Left hindlimb (tissue), 1 donor: ENCODE measurements at regions not wholly inside any gene's neighbourhood (a gene's known extent, or its start where the extent isn't known, plus 50 kb on each side); places are given as distances from the start of the nearest gene placed in this dataset.

Experiments used
- DNase-seq: peaks from one replicate; pipeline ENCODE4 v3.0.0-alpha.2; 2018

GRCh38 chr15:39363761-39364586 is 216.9 kb upstream of the THBS1 start:
- no peak for DNase-seq

GRCh38 chr15:39364721-39365120 is 216.2 kb upstream of the THBS1 start:
- no peak for DNase-seq

- no peak for DNase-seq
These were observed 215.7 kb upstream of the THBS1 start for GRCh38 chr15:39365161-39365560.

- no peak for DNase-seq
These were observed 215.0 kb upstream of the THBS1 start for GRCh38 chr15:39365873-39366272.

GRCh38 chr15:39367596-39367995 is 213.3 kb upstream of the THBS1 start:
- no peak for DNase-seq

GRCh38 chr15:39369768-39370167 is 211.1 kb upstream of the THBS1 start:
- DNase-seq, result no peak

GRCh38 chr15:39376371-39376909 is 204.4 kb upstream of the THBS1 start:
- no peak for DNase-seq

GRCh38 chr15:39381517-39381916 is 199.4 kb upstream of the THBS1 start:
- DNase-seq, result no peak

GRCh38 chr15:39388118-39388517 is 192.8 kb upstream of the THBS1 start:
- no peak for DNase-seq

- no peak for DNase-seq
These were observed 189.6 kb upstream of the THBS1 start for GRCh38 chr15:39391230-39391629.

GRCh38 chr15:39392469-39393047 is 188.3 kb upstream of the THBS1 start:
- DNase-seq, result no peak

GRCh38 chr15:39393575-39394335 is 187.1 kb upstream of the THBS1 start:
- no peak for DNase-seq

- no peak for DNase-seq
These were observed 186.4 kb upstream of the THBS1 start for GRCh38 chr15:39394496-39394895.

- no peak for DNase-seq
These were observed 183.8 kb upstream of the THBS1 start for GRCh38 chr15:39396979-39397615.

GRCh38 chr15:39397883-39398282 is 183.0 kb upstream of the THBS1 start:
- DNase-seq, result no peak

GRCh38 chr15:39399600-39399999 is 181.3 kb upstream of the THBS1 start:
- DNase-seq, result no peak

GRCh38 chr15:39400002-39400401 is 180.9 kb upstream of the THBS1 start:
- DNase-seq, result no peak

- DNase-seq, result no peak
These were observed 179.9 kb upstream of the THBS1 start for GRCh38 chr15:39400821-39401550.

GRCh38 chr15:39403640-39404117 is 177.2 kb upstream of the THBS1 start:
- no peak for DNase-seq

- DNase-seq, result no peak
These were observed 176.1 kb upstream of the THBS1 start for GRCh38 chr15:39404767-39405181.

GRCh38 chr15:39406485-39406884 is 174.4 kb upstream of the THBS1 start:
- DNase-seq, result no peak

- DNase-seq, result no peak
These were observed 173.8 kb upstream of the THBS1 start for GRCh38 chr15:39407116-39407515.
